Right cardiac atrium (tissue), 5 donors: ENCODE measurements at regions not wholly inside any gene's neighbourhood (a gene's known extent, or its start where the extent isn't known, plus 50 kb on each side); places are given as distances from the start of the nearest gene placed in this dataset.
"Not testable (repeated sequence)": the region's sequence is repeated elsewhere in the genome, so short reads cannot be mapped to it uniquely, and the experiment has no call there.

Experiments used
- ATAC-seq, 2 donors: fragments of 200-7000 bp; cut with Tn5 transposase; one replicate each; pipeline versions ENCODE4 v1.8.0 to v1.9.1; 2020; ENCODE audit warnings: moderate library complexity in 2 of 2, mild to moderate bottlenecking in 1 of 2
- DNase-seq, 3 donors: peaks; one replicate each; pipeline ENCODE4 v3.0.0-alpha.2; 2020
- H3K27ac ChIP-seq: one replicate; pipeline ENCODE4 v1.5.1; 2013; ENCODE audit warnings: mild to moderate bottlenecking, low read length, control low read depth, moderate library complexity
- H3K27me3 ChIP-seq: one replicate; pipeline ENCODE4 v1.6.1; 2013; ENCODE audit not compliant: control insufficient read depth, insufficient read depth
- H3K4me1 ChIP-seq: one replicate; pipeline ENCODE4 v1.6.1; 2013; ENCODE audit warnings: low read length; ENCODE audit not compliant: control insufficient read depth, insufficient read depth
- H3K4me3 ChIP-seq: one replicate; pipeline ENCODE4 v1.5.1; 2013; ENCODE audit warnings: low read length, control low read depth
- H3K9me3 ChIP-seq: one replicate; pipeline ENCODE4 v1.6.1; 2013; ENCODE audit warnings: low read length; ENCODE audit not compliant: control insufficient read depth
- WGBS: extraction: QIAGEN DNeasy Blood & Tissue Kit; methylation state at CpG from one replicate; pipeline ENCODE4 v1.1.7; 2013; 5-methylcytosine and 5-hydroxymethylcytosine counted together
- intact Hi-C, 4 donors: fragments of 100-400 bp; cut with DNase I; formaldehyde crosslinking; loops; one replicate each; pipeline versions ENCODE4 v1.11.0 to v1.14.0; 2022 to 2023
- donor health status: healthy with polysubstance abuse.
- donor health status: DM: no; HTN: yes; CAD: no.
- donor health status: DM: no; HTN: no; CAD: no.
- donor health status: DM: no; HTN: yes; CAD: no; lungs with severe emphysema.
- donor health status: DM: yes; HTN: yes; CAD: no.

DNA sequence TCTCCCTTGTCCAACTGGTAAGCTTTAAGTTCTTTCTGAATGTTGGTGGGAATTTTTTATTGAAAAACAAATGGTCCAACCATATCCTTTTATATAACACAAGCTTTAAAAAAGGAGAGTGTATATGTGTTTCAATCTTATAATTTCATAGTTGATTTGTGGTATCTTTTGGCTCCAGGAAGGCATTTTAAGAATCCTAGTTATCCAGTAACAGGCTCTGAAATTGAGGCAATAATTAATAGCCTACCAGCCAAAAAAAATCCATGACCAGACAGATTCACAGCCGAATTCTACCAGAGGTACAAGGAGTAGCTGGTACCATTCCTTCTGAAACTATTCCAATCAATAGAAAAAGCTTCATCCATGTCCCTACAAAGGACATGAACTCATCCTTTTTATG lies 141.6 kb downstream of the FZD1 start:
- 89% methylated on average over 1 of the region's 1 CpG for WGBS

DNA sequence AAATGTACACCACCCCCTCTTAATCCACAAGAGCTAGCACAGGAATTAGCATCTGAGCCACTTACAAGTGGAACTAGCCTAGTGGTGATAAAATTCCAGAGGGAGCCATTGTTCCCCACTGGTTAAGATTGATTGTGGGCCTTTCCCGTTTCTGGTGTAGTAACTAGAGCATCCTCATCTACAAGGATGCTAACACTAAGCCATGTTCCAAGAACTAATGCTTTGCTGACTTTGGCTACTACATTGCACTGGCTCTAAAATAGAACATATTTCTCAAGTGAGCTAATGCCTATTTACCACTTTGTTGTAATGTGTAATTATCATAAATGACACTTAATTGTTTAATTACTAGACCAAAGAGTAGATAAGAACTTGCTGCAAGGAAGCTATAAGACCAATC lies 143.7 kb downstream of the FZD1 start:
- no peaks in the 10 kb centered on the region for H3K9me3 ChIP-seq
- no peak overlapping the region for H3K4me3 ChIP-seq
- WGBS, result 40% methylated on average over 1 of the region's 1 CpG
- no peaks in the 10 kb centered on the region for H3K27me3 ChIP-seq
- DNase-seq (no peak), ATAC-seq (peak in 1 of 2 donors; percentile 54)
- intact Hi-C loops, result no loop called here
- H3K27ac ChIP-seq, result no peak overlapping the region
- no peaks in the 10 kb centered on the region for H3K4me1 ChIP-seq

More for the DNA sequence above, 141.6 kb downstream of the FZD1 start:
- H3K9me3 ChIP-seq, H3K27me3 ChIP-seq, ATAC-seq, intact Hi-C loops, H3K27ac ChIP-seq, H3K4me3 ChIP-seq, DNase-seq, H3K4me1 ChIP-seq: not testable (repeated sequence)

DNA sequence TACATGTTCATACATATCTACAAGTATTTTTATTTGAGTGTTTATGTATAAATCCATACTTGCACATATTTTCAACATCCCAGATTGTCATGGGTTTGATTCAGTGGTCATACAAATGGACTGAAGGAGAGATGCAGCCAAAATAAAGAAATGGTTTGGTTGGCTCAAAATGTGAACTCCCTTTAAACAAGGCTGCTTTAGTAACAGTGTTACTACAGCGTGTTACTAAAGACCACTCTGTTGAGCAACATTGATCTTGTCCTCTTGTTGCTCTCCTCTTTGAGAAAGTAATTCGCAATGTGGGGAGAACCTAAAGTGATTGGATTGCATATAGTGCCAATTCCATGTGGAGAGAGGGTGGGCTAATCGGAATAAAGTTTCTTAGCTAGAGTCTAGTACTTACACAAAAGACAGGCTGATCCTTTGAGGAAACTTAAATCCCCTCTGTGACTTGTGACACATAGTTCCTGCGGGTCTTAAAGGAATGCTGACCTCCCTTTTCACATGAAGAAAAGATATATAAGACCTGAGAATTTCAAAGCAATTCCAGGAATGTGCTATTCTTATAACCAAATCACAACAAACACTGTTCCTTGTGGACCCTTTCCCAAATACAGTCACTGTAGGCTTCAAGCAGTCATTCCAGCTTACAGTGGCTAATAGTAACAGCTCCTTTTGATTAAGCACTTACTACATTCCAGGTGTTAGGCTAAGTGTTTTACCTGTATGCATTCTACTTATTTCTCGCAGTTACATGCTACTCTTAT lies 144.3 kb downstream of the FZD1 start:
- 79% methylated on average over 5 of the region's 5 CpGs for WGBS
- Histone ChIP-seq H3K4me1 (peaks cover under 1% of the 10 kb centered on the region), H3K9me3 (no peaks in the 10 kb centered on the region), H3K27ac (no peak overlapping the region), H3K27me3 (no peaks in the 10 kb centered on the region), H3K4me3 (no peak overlapping the region)
- ATAC-seq (no peak), DNase-seq (no peak)
- intact Hi-C loops, result no loop called here

DNA sequence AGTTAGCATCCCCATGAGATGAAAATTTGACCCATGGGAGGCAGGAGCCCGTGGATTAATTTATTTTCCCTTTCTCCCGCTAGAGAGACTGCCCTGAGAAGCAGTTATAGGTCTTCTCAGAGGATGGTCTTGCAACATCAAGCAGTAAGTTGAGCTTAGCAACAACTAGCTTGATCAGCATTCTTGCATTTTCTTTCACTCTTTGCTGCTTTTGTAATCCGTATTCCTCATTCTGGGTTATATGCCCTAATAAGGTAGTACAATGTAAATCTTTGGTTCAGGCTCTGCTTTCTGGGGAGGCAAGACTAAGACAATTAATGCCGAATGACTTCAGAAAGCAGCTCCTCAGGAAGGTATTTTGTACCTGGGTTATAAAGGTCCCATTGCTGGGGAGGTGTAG lies 146.8 kb downstream of the FZD1 start:
- DNase-seq (no peak), ATAC-seq (no peak)
- H3K27ac ChIP-seq, result no peak overlapping the region
- H3K27me3 ChIP-seq, result no peaks in the 10 kb centered on the region
- no peak overlapping the region for H3K4me3 ChIP-seq
- intact Hi-C loops, result no loop called here
- WGBS, result 65% methylated on average over 4 of the region's 4 CpGs
- no peaks in the 10 kb centered on the region for H3K9me3 ChIP-seq
- peaks cover 2% of the 10 kb centered on the region for H3K4me1 ChIP-seq

DNA sequence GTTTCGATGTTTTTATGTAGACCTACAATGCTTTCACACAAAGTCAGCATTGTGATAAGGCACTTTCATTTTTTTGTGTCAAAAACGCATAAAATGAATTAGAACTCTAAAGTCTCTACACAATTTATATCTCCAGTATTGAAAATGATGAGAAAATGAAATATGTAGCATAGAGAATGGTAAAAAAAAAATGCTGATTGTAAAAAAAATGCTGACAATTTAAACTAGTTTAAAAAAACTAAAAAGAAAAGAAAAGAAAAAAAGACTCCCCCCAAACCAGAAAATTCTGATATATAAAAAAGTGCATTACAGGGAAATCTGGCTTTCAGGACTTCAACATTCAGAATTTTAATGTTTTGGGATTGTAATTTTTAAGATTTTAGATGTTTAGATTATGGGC lies 148.1 kb downstream of the FZD1 start:
- no peaks in the 10 kb centered on the region for H3K27me3 ChIP-seq
- no peak for ATAC-seq
- 43% methylated on average over 2 of the region's 2 CpGs for WGBS
- peaks cover 2% of the 10 kb centered on the region for H3K4me1 ChIP-seq
- intact Hi-C loops, result no loop called here
- no peaks in the 10 kb centered on the region for H3K9me3 ChIP-seq
- H3K4me3 ChIP-seq, result no peak overlapping the region
- no peak for DNase-seq
- H3K27ac ChIP-seq, result no peak overlapping the region

DNA sequence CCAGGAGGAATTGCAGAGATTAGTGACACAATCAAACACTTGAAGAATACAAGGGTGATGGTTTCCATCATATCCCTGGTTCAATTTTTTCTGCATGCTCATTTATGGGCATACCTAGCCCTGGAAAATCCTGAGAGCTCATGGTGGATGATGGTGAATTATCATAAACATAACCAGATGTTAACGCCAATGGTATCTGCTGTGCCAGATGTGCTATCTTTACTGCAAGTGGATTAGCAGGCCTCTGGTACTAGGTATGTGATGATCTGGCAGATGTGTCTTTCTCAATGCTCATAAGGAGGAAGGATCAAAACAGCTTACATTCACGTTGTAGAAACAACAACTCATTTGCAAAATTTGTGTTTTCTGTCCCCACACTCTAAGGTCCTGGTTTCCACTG lies 150.5 kb downstream of the FZD1 start:
- intact Hi-C loops, result no loop called here
- ATAC-seq (no peak), DNase-seq (no peak)
- peaks cover 2% of the 10 kb centered on the region for H3K4me1 ChIP-seq
- H3K27ac ChIP-seq, result no peak overlapping the region
- H3K9me3 ChIP-seq, result no peaks in the 10 kb centered on the region
- 65% methylated on average over 2 of the region's 2 CpGs for WGBS
- H3K4me3 ChIP-seq, result no peak overlapping the region
- H3K27me3 ChIP-seq, result no peaks in the 10 kb centered on the region

DNA sequence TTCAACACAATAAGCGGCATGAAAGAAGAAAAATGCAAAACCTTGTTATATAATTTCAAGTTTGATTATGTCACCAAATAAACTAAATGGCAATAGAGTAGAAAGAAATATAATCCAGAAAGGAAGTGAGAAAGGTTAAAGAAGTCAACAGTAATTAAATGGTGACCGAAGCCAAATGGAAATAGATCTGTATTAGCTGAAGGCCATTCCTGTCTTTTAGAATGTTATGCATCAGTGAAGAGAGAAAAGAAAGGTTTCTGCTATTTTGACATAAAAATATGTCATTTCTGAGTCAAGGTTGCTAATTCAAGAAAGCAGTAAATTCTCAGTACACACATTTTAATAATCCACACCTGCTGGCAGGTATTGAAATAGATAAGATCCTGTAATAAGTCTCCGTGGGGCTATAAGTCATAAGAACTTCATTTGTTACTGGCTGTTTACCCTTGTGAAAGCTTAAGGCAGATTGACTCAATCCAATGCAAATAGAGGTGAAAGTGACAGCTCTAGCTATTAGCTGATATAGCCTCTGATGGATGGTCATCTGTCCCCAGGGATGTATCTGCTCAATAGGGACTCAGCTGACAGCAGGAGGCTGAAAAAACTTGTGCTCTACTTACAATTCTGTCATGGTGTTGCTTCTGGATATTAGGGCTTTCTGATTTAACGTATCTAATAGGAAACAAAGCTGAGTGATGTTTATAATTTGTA lies 152.1 kb downstream of the FZD1 start:
- intact Hi-C loops, result no loop called here
- H3K27me3 ChIP-seq, result no peaks in the 10 kb centered on the region
- H3K4me1 ChIP-seq, result peaks cover 2% of the 10 kb centered on the region
- no peaks in the 10 kb centered on the region for H3K9me3 ChIP-seq
- no peak for DNase-seq
- 86% methylated on average over 4 of the region's 4 CpGs for WGBS
- H3K4me3 ChIP-seq, result no peak overlapping the region
- ATAC-seq, result no peak
- H3K27ac ChIP-seq, result no peak overlapping the region

DNA sequence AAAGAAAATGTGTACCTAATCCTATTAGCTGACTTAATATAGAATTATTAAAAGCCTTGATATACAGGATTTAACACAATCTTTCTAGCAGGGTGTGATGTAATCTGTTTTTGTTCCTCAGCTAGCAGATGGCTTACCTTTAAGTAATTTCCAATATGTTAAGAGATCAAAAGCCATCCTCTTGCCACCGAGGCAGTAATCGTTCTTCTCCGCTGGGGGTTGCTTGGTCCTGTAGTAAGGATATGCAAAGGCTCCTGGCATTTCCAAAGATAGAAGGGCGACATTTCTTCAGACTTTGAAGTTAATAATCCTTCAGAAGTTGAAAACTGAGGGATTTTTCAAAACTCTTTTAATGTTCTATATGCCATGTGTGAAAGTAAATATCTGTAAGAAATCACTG lies 156.4 kb downstream of the FZD1 start:
- no peak overlapping the region for H3K27ac ChIP-seq
- no peak overlapping the region for H3K4me3 ChIP-seq
- DNase-seq (no peak), ATAC-seq (no peak)
- intact Hi-C loops, result no loop called here
- H3K4me1 ChIP-seq, result no peaks in the 10 kb centered on the region
- H3K9me3 ChIP-seq, result no peaks in the 10 kb centered on the region
- no peaks in the 10 kb centered on the region for H3K27me3 ChIP-seq
- 83% methylated on average over 4 of the region's 4 CpGs for WGBS

DNA sequence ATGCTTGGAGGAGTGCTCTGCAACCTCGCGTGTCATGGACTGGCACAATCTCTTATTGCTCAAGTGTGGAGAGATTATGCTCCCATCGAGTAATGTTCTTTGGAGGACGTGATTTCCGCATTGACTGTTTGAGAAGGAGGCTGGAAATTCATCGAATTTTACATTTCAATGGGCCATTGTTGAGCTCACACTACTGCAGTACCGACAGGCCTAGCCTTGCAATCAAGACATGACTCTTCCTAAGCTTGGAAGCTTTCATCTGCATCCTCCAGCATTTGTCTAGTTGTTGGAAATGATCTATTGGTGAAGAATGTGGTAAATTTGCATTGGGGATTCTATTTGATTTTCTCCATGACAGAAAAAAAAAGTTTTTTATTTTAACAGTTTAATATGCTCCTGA lies 156.8 kb downstream of the FZD1 start:
- Histone ChIP-seq H3K27me3 (no peaks in the 10 kb centered on the region), H3K27ac (no peak overlapping the region), H3K9me3 (no peaks in the 10 kb centered on the region), H3K4me1 (no peaks in the 10 kb centered on the region), H3K4me3 (no peak overlapping the region)
- DNase-seq (no peak), ATAC-seq (no peak)
- WGBS, result 81% methylated on average over 7 of the region's 7 CpGs
- intact Hi-C loops, result no loop called here

DNA sequence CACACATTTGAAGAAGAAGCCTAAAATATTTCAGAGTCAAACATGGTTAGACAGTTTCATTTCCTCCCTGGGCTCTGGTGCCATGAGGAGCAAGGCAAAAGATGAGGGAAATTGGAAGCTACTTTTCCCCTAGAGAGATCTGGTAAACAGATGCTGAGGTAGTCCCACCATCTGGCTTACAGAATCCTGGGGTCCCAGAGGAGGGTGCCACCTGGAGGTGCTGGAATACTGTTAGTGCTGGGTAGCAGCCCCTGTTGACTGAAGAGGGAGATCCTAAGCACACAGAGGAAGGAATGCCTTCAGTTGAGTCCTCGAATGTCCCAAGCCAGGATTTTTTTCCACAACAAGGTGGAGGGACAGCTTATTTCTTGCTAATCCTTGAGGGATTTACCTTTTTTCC lies 160.1 kb downstream of the FZD1 start:
- no peak overlapping the region for H3K27ac ChIP-seq
- H3K9me3 ChIP-seq, result no peaks in the 10 kb centered on the region
- peak in 1 of 3 donors; percentile 26 for DNase-seq
- H3K4me1 ChIP-seq, result no peaks in the 10 kb centered on the region
- no peak overlapping the region for H3K4me3 ChIP-seq
- intact Hi-C loops, result no loop called here
- no peaks in the 10 kb centered on the region for H3K27me3 ChIP-seq
- 56% methylated on average over 1 of the region's 1 CpG for WGBS
- ATAC-seq, result no peak

DNA sequence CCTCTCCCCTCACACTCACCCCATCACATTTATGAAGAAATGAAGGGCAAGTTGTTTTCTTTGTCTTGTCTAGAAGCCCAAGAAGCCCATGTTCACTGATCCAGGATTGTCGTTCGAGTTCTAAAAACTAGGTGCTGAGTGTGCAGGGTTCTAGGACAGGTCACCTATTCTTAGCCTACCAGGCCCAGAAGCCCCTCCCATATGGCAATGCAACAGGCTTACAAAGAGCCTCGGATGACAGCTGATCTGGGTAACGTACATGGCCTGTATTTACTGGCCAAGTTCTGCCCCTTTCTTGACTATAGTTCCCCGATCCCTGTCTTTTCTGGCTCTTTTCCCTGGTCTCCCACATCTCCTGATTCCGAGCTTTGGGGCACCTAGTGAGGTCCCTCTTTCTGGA lies 160.9 kb downstream of the FZD1 start:
- Histone ChIP-seq H3K4me1 (no peaks in the 10 kb centered on the region), H3K27ac (no peak overlapping the region), H3K4me3 (no peak overlapping the region), H3K27me3 (no peaks in the 10 kb centered on the region), H3K9me3 (no peaks in the 10 kb centered on the region)
- DNase-seq (no peak), ATAC-seq (no peak)
- intact Hi-C loops, result no loop called here
- 83% methylated on average over 6 of the region's 6 CpGs for WGBS
